22Rv1 (cell line): ENCODE measurements at regions not wholly inside any gene's neighbourhood (a gene's known extent, or its start where the extent isn't known, plus 50 kb on each side); places are given as distances from the start of the nearest gene placed in this dataset.

Source experiments
- H3K27ac ChIP-seq: fragments of 450-650 bp; 2 replicates; pipeline ENCODE4 v1.5.1; 2017
- ZFX ChIP-seq: fragments of 450-650 bp; IDR thresholded peaks from 2 replicates; pipeline ENCODE4 v1.6.1; 2017; ENCODE audit warnings: antibody characterized with exemption, borderline replicate concordance
- TF ChIP-seq, protein P1 (sequence below): fragments of 450-650 bp; IDR thresholded peaks from 2 replicates; pipeline ENCODE4 v1.5.1; 2017; ENCODE audit warnings: mild to moderate bottlenecking

DNA sequence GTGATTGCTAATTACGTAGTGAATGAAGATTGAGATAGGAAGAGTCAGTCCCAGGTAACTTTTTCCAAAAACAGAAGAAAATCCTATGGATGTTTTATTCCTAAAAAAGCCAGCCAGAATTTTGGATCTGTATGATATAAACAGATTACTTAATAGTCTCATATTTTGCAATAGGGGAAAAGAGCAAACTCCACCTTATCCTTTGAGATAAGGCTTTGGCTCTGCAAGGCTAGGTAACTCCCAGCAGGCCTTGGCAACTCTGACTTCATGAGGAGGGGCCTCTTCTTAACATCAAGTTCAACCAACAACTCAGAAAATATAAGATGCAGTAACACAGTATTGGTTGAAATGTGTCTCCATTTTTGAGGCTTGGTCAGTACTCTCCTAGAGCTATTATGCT lies 98.7 kb upstream of the SLC4A4 start:
- TF ChIP-seq ZFX, result no peak
- TF ChIP-seq, protein P1, sequence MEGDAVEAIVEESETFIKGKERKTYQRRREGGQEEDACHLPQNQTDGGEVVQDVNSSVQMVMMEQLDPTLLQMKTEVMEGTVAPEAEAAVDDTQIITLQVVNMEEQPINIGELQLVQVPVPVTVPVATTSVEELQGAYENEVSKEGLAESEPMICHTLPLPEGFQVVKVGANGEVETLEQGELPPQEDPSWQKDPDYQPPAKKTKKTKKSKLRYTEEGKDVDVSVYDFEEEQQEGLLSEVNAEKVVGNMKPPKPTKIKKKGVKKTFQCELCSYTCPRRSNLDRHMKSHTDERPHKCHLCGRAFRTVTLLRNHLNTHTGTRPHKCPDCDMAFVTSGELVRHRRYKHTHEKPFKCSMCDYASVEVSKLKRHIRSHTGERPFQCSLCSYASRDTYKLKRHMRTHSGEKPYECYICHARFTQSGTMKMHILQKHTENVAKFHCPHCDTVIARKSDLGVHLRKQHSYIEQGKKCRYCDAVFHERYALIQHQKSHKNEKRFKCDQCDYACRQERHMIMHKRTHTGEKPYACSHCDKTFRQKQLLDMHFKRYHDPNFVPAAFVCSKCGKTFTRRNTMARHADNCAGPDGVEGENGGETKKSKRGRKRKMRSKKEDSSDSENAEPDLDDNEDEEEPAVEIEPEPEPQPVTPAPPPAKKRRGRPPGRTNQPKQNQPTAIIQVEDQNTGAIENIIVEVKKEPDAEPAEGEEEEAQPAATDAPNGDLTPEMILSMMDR, result no peak
- H3K27ac ChIP-seq, result no peak overlapping the region

GRCh38 chr4:71241501-71242288 lies 97.1 kb upstream of the SLC4A4 start:
- no peak overlapping the region for H3K27ac ChIP-seq
- TF ChIP-seq ZFX, result no peak
- TF ChIP-seq, protein P1, result no peak

DNA sequence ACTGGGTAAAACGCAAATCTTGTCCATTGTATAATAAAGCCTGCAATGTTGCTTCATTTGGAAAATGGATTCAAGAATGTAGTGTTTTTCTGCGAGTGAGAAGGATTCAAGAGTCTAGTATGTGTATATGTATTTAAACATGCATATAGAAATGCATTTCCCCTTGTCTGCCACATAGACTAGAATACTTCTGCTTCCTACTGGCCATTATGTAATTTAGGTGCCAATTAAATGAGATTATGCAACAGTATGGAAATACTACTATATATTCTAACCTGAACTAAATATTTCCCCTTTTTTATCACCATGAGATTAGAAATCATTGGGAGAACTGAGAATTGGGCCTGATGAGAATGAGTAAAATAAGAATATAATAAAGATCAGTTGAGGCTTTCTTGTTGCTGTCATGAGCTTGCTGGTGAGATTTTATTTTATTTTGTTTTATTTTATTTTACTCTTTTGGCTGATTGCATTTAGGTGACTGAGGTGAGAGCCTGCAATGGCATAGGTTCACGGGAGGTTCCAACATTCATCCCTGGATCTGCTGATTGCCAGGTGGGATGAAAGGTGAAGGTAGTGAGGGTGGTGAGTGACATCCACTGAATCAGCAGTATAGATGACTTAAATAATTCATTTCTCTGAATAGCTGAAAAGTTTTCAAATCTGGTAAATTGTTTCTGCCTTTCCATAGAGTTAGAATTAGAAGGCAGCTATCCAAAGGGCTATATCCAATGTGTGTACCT lies 95.6 kb upstream of the SLC4A4 start:
- no peak overlapping the region for H3K27ac ChIP-seq
- no peak for TF ChIP-seq ZFX
- TF ChIP-seq, protein P1, result no peak

- H3K27ac ChIP-seq, result no peak overlapping the region
- TF ChIP-seq, protein P1, result no peak
- TF ChIP-seq ZFX, result no peak
Observed at GRCh38 chr4:71247706-71248105, 91.1 kb upstream of the SLC4A4 start.

DNA sequence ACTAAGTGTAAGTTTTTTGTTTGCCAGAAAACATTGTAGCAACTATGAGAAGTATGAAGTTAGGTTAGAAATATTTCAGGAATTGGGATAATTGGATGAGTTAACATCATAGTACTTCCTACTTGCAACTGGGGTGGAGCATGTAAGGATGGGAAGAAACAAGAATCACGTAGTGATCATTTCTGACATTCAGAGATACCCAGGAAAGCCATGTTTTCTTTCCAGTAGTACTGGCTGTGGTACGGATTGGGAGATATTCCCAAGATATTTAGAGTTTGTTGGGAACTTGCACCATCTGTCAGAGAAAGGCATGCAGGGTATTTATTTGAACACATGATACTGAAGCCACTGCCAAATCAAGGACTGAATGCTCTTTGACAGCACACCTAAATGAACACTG lies 87.6 kb upstream of the SLC4A4 start:
- H3K27ac ChIP-seq, result no peak overlapping the region
- TF ChIP-seq, protein P1, result no peak
- no peak for TF ChIP-seq ZFX

GRCh38 chr4:71253545-71253944 lies 85.3 kb upstream of the SLC4A4 start:
- no peak overlapping the region for H3K27ac ChIP-seq
- no peak for TF ChIP-seq ZFX
- TF ChIP-seq, protein P1, result no peak

- no peak overlapping the region for H3K27ac ChIP-seq
- TF ChIP-seq, protein P1, result no peak
- TF ChIP-seq ZFX, result no peak
Observed at GRCh38 chr4:71254451-71255012, 84.3 kb upstream of the SLC4A4 start.
